ENCODE measurements at regions not wholly inside any gene's neighbourhood (a gene's known extent, or its start where the extent isn't known, plus 50 kb on each side); places are given as distances from the start of the nearest gene placed in this dataset.

- no peak overlapping the region for H3K4me3 Mint-ChIP-seq
- H3K27ac Mint-ChIP-seq = no peak overlapping the region
- no peaks in the 10 kb centered on the region for H3K4me1 Mint-ChIP-seq (ENCODE audit: unreplicated experiment)
- no peak for TF ChIP-seq CTCF (conservative IDR thresholded peaks at IDR 0.05)
- no peak for DNase-seq (ENCODE audit: extremely low spot score, unreplicated experiment)
- H3K27me3 Mint-ChIP-seq = peaks cover 3% of the 10 kb centered on the region
- H3K9me3 Mint-ChIP-seq = peaks cover 9% of the 10 kb centered on the region
- H3K36me3 Mint-ChIP-seq = no peaks in the 10 kb centered on the region
Measured at GRCh38 chr4:148926276-148927260, 484.4 kb upstream of the NR3C2 start.

GRCh38 chr4:148923881-148924280, 481.7 kb upstream of the NR3C2 start:
- peaks cover 3% of the 10 kb centered on the region for H3K27me3 Mint-ChIP-seq
- no peaks in the 10 kb centered on the region for H3K4me1 Mint-ChIP-seq (ENCODE audit: unreplicated experiment)
- no peak for TF ChIP-seq CTCF (conservative IDR thresholded peaks at IDR 0.05)
- no peak for DNase-seq (ENCODE audit: extremely low spot score, unreplicated experiment)
- no peaks in the 10 kb centered on the region for H3K36me3 Mint-ChIP-seq
- H3K27ac Mint-ChIP-seq = no peak overlapping the region
- no peak overlapping the region for H3K4me3 Mint-ChIP-seq
- peaks cover 4% of the 10 kb centered on the region for H3K9me3 Mint-ChIP-seq

- no peak overlapping the region for H3K27ac Mint-ChIP-seq
- DNase-seq (ENCODE audit: extremely low spot score, unreplicated experiment) = no peak
- H3K9me3 Mint-ChIP-seq = peaks cover 4% of the 10 kb centered on the region
- H3K27me3 Mint-ChIP-seq = peaks cover 3% of the 10 kb centered on the region
- no peaks in the 10 kb centered on the region for H3K36me3 Mint-ChIP-seq
- no peak overlapping the region for H3K4me3 Mint-ChIP-seq
- H3K4me1 Mint-ChIP-seq (ENCODE audit: unreplicated experiment) = no peaks in the 10 kb centered on the region
- no peak for TF ChIP-seq CTCF (conservative IDR thresholded peaks at IDR 0.05)
Measured at GRCh38 chr4:148922497-148922896, 480.3 kb upstream of the NR3C2 start.

GRCh38 chr4:148914734-148915133, 472.5 kb upstream of the NR3C2 start:
- Mint-ChIP-seq H3K4me1 (ENCODE audit: unreplicated experiment) (peaks cover 4% of the 10 kb centered on the region), H3K9me3 (no peaks in the 10 kb centered on the region), H3K27ac (no peak overlapping the region), H3K36me3 (no peaks in the 10 kb centered on the region), H3K4me3 (no peak overlapping the region), H3K27me3 (no peaks in the 10 kb centered on the region)
- DNase-seq (ENCODE audit: extremely low spot score, unreplicated experiment) = no peak
- no peak for TF ChIP-seq CTCF (conservative IDR thresholded peaks at IDR 0.05)

GRCh38 chr4:148914301-148914700, 472.1 kb upstream of the NR3C2 start:
- DNase-seq (ENCODE audit: extremely low spot score, unreplicated experiment) = no peak
- no peak for TF ChIP-seq CTCF (conservative IDR thresholded peaks at IDR 0.05)
- no peaks in the 10 kb centered on the region for H3K36me3 Mint-ChIP-seq

More at GRCh38 chr4:148914301-148914700, 472.1 kb upstream of the NR3C2 start:
- Mint-ChIP-seq H3K27me3 (no peaks in the 10 kb centered on the region), H3K27ac (no peak overlapping the region), H3K4me1 (ENCODE audit: unreplicated experiment) (peaks cover 4% of the 10 kb centered on the region), H3K9me3 (no peaks in the 10 kb centered on the region), H3K4me3 (no peak overlapping the region)
